VCaP (cell line): ENCODE measurements at regions not wholly inside any gene's neighbourhood (a gene's known extent, or its start where the extent isn't known, plus 50 kb on each side); places are given as distances from the start of the nearest gene placed in this dataset.
"Not testable (repeated sequence)": the region's sequence is repeated elsewhere in the genome, so short reads cannot be mapped to it uniquely, and the experiment has no call there.

Source experiments
- H3K27ac ChIP-seq: fragments of 450-650 bp; 2 replicates; pipeline ENCODE4 v1.5.1; 2017
- CTCF ChIP-seq: fragments of 450-650 bp; conservative IDR thresholded peaks from 2 replicates; pipeline ENCODE4 v1.5.1; 2017; ENCODE audit warnings: mild to moderate bottlenecking, moderate library complexity

- not testable (repeated sequence) for H3K27ac ChIP-seq
These were observed 176.8 kb upstream of the PLGLB1 start for GRCh38 chr2:87198422-87198821.

GRCh38 chr2:87199228-87199627 is 177.6 kb upstream of the PLGLB1 start:
- H3K27ac ChIP-seq: not testable (repeated sequence)

- H3K27ac ChIP-seq: not testable (repeated sequence)
These were observed 183.0 kb upstream of the PLGLB1 start for GRCh38 chr2:87204569-87205147.

GRCh38 chr2:87212938-87213337 is 191.3 kb upstream of the PLGLB1 start:
- H3K27ac ChIP-seq: not testable (repeated sequence)

- H3K27ac ChIP-seq: not testable (repeated sequence)
These were observed 195.4 kb upstream of the PLGLB1 start for GRCh38 chr2:87217005-87217404.

GRCh38 chr2:87217741-87218410 is 196.2 kb upstream of the PLGLB1 start:
- TF ChIP-seq CTCF: peak; percentile 44
- not testable (repeated sequence) for H3K27ac ChIP-seq

- H3K27ac ChIP-seq: not testable (repeated sequence)
These were observed 199.0 kb upstream of the PLGLB1 start for GRCh38 chr2:87220651-87221050.

GRCh38 chr2:87222131-87222530 is 200.5 kb upstream of the PLGLB1 start:
- H3K27ac ChIP-seq: not testable (repeated sequence)

- not testable (repeated sequence) for H3K27ac ChIP-seq
These were observed 202.2 kb upstream of the PLGLB1 start for GRCh38 chr2:87223873-87224272.

GRCh38 chr2:87229091-87229689 is 207.5 kb upstream of the PLGLB1 start:
- peak; percentile 28 for TF ChIP-seq CTCF
- H3K27ac ChIP-seq: peak overlapping the region; percentile 31; the same call in 1 of the 2 replicates

- not testable (repeated sequence) for H3K27ac ChIP-seq
These were observed 208.3 kb upstream of the PLGLB1 start for GRCh38 chr2:87229964-87230363.

GRCh38 chr2:87235333-87235981 is 213.8 kb upstream of the PLGLB1 start:
- H3K27ac ChIP-seq: not testable (repeated sequence)

GRCh38 chr2:87237570-87238336 is 216.1 kb upstream of the PLGLB1 start:
- H3K27ac ChIP-seq: not testable (repeated sequence)

- not testable (repeated sequence) for H3K27ac ChIP-seq
These were observed 218.0 kb upstream of the PLGLB1 start for GRCh38 chr2:87239558-87240215.

GRCh38 chr2:87246066-87246717 is 224.5 kb upstream of the PLGLB1 start:
- not testable (repeated sequence) for H3K27ac ChIP-seq

- H3K27ac ChIP-seq: not testable (repeated sequence)
These were observed 230.4 kb upstream of the PLGLB1 start for GRCh38 chr2:87252046-87252445.

- not testable (repeated sequence) for H3K27ac ChIP-seq
These were observed 232.9 kb upstream of the PLGLB1 start for GRCh38 chr2:87254562-87254961.

- H3K27ac ChIP-seq: not testable (repeated sequence)
These were observed 233.8 kb upstream of the PLGLB1 start for GRCh38 chr2:87255410-87255809.
